ENCODE measurements at regions not wholly inside any gene's neighbourhood (a gene's known extent, or its start where the extent isn't known, plus 50 kb on each side); places are given as distances from the start of the nearest gene placed in this dataset.

DNA sequence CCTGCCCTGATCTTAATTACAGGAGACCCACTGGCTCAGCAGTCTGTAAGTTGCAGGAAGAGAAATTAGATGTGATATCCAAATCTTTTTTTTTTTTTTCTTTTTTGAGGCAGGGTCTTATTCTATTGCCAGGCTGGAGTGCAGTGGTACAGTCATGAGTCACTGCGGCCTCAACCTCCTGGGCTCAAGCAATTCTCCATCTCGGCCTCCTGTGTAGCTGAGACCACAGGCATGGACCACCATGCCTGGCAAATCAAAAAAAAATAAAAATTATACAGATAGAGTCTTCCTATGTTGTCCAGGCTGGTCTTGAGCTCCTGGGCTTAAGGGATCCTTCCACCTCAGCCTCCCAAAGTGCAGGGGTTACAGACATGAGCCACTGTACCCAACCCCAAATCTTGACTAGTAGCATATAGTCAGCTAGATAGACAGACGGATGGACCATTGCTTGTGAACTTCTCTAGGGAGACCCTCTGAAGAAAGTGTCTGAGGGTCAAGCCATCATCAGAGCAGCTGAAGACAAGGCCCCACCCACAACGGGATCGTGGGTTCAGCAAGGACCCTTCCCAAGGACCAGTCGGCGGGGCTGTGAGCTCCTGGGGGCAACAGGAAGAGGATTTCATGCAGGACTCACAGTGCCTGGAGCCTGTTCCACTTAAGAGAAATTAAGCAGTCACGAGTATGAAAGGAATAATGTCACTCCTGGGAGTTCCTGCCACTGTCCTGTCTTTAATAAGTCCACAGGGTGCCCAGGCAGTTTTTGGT is 222.7 kb downstream of the ANKRD60 start:
- no TSS peak for BruUV-seq (replicated peaks)
- H3K27me3 ChIP-seq (ENCODE audit: insufficient read depth, low read length) = peaks cover 7% of the 10 kb centered on the region; the same call in 1 of the 2 replicates
- no peaks in the 10 kb centered on the region for H3K9me2 ChIP-seq (ENCODE audit: insufficient read depth)
- H4K20me1 ChIP-seq (ENCODE audit: insufficient read depth) = no peaks in the 10 kb centered on the region
- no peak overlapping the region for H2AFZ ChIP-seq (ENCODE audit: low read depth, low read length, poor library complexity, severe bottlenecking)
- no peak for TF ChIP-seq ATF3 (IDR thresholded peaks at IDR 0.05)
- TF ChIP-seq REST (IDR thresholded peaks at IDR 0.05; ENCODE audit: low read depth) = no peak
- no peak for TF ChIP-seq FOSL1 (IDR thresholded peaks at IDR 0.05; ENCODE audit: low read depth)
- TF ChIP-seq CEBPB (IDR thresholded peaks at IDR 0.05; ENCODE audit: low read depth) = no peak
- no peak for TF ChIP-seq POLR2A (IDR thresholded peaks at IDR 0.05; ENCODE audit: borderline replicate concordance, extremely low read depth, insufficient read depth, insufficient read length)
- TF ChIP-seq EZH2 (IDR thresholded peaks at IDR 0.05) = no peak
- no peak for TF ChIP-seq EZH2phosphoT487 (IDR thresholded peaks at IDR 0.05; ENCODE audit: borderline replicate concordance)
- TF ChIP-seq CTCF (IDR thresholded peaks at IDR 0.05 in 2 of 3, conservative IDR thresholded peaks at IDR 0.05 in 1 of 3; ENCODE audit: borderline replicate concordance in 1 of 3, insufficient read depth in 1 of 3, low read depth in 2 of 3, low read length in 2 of 3) = no peak
- no peak for TF ChIP-seq SRF (IDR thresholded peaks at IDR 0.05; ENCODE audit: low read depth)
- no peak for TF ChIP-seq CBX3 (IDR thresholded peaks at IDR 0.05; ENCODE audit: low read depth)
- TF ChIP-seq, protein P1, sequence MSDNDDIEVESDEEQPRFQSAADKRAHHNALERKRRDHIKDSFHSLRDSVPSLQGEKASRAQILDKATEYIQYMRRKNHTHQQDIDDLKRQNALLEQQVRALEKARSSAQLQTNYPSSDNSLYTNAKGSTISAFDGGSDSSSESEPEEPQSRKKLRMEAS (IDR thresholded peaks at IDR 0.05) = no peak
- TF ChIP-seq RAD21 (IDR thresholded peaks at IDR 0.05; ENCODE audit: low read depth) = no peak
- TF ChIP-seq ZFX (IDR thresholded peaks at IDR 0.05) = no peak
- TF ChIP-seq, protein P2, sequence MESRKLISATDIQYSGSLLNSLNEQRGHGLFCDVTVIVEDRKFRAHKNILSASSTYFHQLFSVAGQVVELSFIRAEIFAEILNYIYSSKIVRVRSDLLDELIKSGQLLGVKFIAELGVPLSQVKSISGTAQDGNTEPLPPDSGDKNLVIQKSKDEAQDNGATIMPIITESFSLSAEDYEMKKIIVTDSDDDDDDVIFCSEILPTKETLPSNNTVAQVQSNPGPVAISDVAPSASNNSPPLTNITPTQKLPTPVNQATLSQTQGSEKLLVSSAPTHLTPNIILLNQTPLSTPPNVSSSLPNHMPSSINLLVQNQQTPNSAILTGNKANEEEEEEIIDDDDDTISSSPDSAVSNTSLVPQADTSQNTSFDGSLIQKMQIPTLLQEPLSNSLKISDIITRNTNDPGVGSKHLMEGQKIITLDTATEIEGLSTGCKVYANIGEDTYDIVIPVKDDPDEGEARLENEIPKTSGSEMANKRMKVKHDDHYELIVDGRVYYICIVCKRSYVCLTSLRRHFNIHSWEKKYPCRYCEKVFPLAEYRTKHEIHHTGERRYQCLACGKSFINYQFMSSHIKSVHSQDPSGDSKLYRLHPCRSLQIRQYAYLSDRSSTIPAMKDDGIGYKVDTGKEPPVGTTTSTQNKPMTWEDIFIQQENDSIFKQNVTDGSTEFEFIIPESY (IDR thresholded peaks at IDR 0.05; ENCODE audit: extremely low read depth, insufficient replicate concordance, low read length) = no peak
- no peak for TF ChIP-seq ZNF274 (IDR thresholded peaks at IDR 0.05; ENCODE audit: low read depth, low read length)
- no peak for TF ChIP-seq POLR2AphosphoS5 (IDR thresholded peaks at IDR 0.05; ENCODE audit: low read depth, low read length)
- ChIA-PET RAD21 (ENCODE audit: low non-redundant PET in 1 of 2, low total read pairs in 2 of 2, uncharacterized antibody in 2 of 2, unreplicated experiment in 2 of 2) (no interaction called here), POLR2A (no interaction called here), CTCF (no interaction called here)
- H3K9me3 ChIP-seq (ENCODE audit: control insufficient read depth in 1 of 2, insufficient read depth in 1 of 2, low read depth in 1 of 2, low read length in 2 of 2) = no peaks in the 10 kb centered on the region
- H3K4me3 ChIP-seq (replicated peaks in 1 of 2; ENCODE audit: low read depth in 1 of 2, low read length in 2 of 2) = no peak overlapping the region
- DNase-seq (ENCODE audit: low read depth, low spot score) (no peak), ATAC-seq (no peak)
- no peaks in the 10 kb centered on the region for H3K79me2 ChIP-seq (ENCODE audit: insufficient read depth, low read length)
- H3K36me3 ChIP-seq (ENCODE audit: control insufficient read depth in 1 of 2, insufficient read depth in 2 of 2, low read length in 2 of 2) = no peaks in the 10 kb centered on the region
- H3K4me1 ChIP-seq (ENCODE audit: control insufficient read depth in 1 of 2, insufficient read depth in 2 of 2, low read length in 2 of 2) = no peaks in the 10 kb centered on the region
- no peak overlapping the region for H3K9ac ChIP-seq (ENCODE audit: low read length)
- H3K4me2 ChIP-seq (ENCODE audit: low read length) = no peak overlapping the region
- no peak overlapping the region for H3K27ac ChIP-seq (ENCODE audit: low read depth, low read length)
- intact Hi-C loops (cut with micrococcal nuclease) = no loop called here

Measured in HCT116 (cell line).